ENCODE measurements at regions not wholly inside any gene's neighbourhood (a gene's known extent, or its start where the extent isn't known, plus 50 kb on each side); places are given as distances from the start of the nearest gene placed in this dataset.

DNA sequence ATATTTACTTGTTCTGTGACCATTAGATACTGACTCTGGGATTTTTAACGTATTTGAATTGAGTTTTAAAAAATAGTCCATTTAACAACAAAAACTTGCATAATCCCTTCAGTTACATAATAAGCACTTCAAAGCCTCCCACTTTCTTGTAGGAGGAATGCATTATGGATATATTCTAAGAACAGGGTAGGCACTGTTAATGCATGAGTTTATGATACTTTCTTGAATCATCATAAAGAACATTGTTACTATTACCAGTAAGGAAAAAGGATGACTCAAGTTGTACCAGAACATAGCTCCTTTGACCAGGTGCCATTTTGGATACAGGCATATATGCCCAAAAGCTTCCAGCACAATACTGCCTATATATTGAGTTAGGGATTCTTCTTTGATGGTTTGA lies 671.4 kb downstream of the GALC start:
- FAIRE-seq (no peak), DNase-seq (ENCODE audit: insufficient read length, low spot score) (no peak)
- TF ChIP-seq POLR2A (IDR thresholded peaks at IDR 0.05; ENCODE audit: low read depth, low read length): no peak

DNA sequence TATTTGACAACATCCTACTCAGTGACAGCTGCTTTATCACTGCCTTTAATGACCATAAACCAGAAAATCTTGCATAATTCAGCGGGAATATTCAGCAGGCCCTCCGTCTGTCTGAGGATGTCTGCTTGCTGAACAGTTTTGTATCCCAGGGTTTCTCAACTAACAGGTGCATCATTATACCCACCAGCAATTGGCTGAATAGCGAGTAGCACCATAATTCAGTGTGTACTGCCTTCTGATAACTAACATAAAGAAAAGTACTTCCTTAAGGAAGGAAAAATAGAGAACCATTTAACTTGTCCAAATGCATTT lies 680.1 kb downstream of the GALC start:
- FAIRE-seq (no peak), DNase-seq (ENCODE audit: insufficient read length, low spot score) (no peak)
- no peak for TF ChIP-seq POLR2A (IDR thresholded peaks at IDR 0.05; ENCODE audit: low read depth, low read length)

DNA sequence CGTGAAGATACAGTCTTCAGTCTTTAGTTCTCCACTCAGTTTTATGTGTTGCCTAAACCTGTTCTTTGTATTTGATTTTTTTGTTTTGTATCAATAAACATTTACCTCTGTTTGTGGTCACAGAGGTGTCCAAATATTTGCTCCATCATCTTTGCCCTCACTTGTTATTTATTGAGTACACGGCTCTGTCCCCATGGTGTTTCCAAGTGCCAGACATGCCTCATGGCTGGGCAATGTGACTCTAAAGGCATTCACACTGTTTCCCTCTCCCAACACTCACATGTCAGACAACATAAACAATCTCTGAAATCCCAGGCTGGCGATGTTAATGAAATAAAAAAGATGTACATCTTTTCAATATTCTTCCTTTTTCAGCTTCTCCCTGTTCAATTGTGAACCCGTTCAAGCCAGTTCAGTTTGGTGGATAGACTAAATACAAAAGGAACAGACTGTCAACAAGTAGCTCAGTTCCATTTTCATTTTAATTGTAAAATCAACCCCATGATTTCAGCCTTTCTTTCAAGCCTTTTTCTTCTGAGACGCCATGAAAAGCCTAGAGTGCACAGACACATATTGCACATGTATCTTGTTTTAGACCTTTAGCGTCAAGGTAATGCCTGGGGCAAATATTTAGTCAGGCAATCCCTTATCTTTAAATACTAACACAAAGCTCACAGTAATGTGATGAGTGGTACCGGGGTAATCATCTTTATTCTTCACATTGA lies 680.7 kb downstream of the GALC start:
- DNase-seq (ENCODE audit: insufficient read length, low spot score) (no peak), FAIRE-seq (no peak)
- TF ChIP-seq POLR2A (IDR thresholded peaks at IDR 0.05; ENCODE audit: low read depth, low read length): no peak

DNA sequence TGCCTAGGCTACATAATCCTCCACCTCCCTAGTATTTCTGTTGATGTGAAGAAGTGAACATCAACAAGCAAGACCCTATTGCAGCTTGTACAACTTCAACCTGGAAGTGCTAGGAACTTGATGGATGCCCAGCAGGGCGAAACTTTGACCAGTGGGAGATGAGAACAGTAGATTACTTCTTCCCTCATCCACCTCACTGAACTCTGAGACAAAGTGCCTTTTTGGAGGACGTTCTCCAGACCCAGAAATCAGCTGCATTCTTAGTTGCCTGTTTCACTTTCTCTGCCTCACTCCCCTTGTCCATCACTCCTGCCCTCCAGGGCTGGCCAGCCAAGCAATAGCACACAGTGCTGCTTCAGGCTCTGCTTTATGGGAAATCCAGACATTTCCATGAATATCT lies 683.4 kb downstream of the GALC start:
- no peak for FAIRE-seq
- no peak for DNase-seq (ENCODE audit: insufficient read length, low spot score)
- no peak for TF ChIP-seq POLR2A (IDR thresholded peaks at IDR 0.05; ENCODE audit: low read depth, low read length)

DNA sequence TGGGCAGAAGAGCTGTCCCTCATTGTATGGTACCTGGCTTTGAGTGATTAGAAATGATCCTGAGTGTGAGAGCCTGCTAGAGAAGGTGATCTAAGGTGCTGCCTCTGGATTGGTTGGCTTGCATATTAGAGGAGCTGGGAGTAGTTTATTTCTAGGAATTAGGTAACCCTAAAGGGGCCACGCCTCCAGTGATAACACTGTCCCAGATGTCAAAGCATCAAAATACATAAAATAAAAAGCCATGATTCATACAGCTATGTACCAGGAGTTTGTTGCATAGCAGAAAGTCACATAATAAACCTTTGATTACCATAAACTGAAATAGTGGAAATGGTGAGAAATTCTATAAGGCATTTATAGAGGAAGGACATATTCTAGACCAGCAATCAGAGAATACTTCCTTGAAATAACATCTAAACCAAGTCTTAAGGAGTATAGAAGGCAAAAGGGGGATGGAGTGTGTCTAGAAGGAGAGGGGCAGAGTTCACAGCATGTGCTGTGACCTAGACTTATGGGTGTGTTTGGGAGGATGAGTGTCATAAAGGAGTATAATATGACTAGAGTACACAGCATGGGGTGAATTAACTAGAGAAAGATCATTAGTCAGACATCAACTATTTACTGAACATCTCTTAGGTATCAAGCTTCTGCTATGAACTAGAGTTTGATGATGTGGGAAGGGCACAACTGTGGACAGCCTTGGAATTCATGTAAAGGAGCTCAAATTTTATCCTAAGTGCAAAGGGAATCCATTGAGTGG lies 686.4 kb downstream of the GALC start:
- TF ChIP-seq POLR2A (IDR thresholded peaks at IDR 0.05; ENCODE audit: low read depth, low read length): no peak
- DNase-seq (ENCODE audit: insufficient read length, low spot score): no peak
- FAIRE-seq: no peak

DNA sequence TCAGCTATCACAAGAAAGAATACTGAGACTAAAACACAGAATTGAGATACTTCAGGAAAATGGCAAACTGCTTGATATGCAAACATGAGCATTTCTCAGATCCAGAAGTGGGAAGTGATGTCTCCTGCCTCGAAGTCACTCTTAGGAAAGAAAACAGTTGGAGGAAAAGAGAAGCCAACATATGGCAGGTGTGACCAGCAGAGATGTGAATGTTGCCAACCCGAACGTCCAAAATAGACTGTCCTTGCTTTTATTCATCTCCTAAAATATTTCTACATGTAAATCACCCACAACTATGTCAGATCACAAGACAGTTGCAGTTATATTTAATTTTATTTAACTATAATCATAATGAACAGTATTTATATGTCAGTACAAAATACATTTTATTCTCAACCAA lies 687.6 kb downstream of the GALC start:
- FAIRE-seq: no peak

DNA sequence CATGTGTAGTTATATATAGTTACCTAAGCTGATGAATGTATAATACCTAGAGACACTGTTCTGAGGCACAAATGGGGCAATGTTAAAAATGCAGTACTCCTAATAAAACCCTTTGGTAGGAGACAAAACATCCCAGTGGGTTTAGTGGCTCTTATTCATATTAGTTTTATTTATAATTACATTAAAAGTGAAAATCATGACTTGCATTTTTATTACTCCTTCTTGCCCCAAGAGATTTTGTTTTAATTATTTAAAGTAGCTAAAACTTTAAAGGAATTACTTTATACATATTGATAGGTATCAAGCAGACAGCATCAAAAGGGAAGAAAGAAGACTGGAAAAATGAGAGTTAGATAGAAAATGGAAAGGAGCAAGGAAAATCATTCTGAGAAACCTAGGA lies 688.6 kb downstream of the GALC start:
- FAIRE-seq: no peak
- DNase-seq (ENCODE audit: insufficient read length, low spot score): no peak
- TF ChIP-seq POLR2A (IDR thresholded peaks at IDR 0.05; ENCODE audit: low read depth, low read length): no peak

More for the DNA sequence above, 687.6 kb downstream of the GALC start:
- no peak for DNase-seq (ENCODE audit: insufficient read length, low spot score)
- TF ChIP-seq POLR2A (IDR thresholded peaks at IDR 0.05; ENCODE audit: low read depth, low read length): no peak

DNA sequence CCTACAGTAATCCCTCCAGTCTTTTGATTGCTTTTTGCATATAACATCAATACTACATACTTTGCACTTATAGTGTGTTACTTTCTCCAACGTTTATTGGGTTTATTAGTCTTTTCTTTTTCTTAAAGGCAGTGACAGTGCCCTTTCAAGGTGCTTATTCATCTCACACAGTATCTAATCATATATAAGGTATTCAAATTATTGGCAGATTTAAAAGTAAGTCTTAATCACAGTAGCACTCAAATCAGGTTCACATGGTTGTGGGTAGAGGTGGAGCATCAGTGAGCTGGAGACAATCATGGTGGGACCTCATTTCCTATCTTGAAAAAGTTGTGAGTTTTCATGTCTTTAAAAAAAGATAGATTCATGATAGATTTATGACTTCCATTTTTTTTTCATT lies 706.2 kb downstream of the GALC start:
- DNase-seq (ENCODE audit: insufficient read length, low spot score): no peak
- no peak for FAIRE-seq
- no peak for TF ChIP-seq POLR2A (IDR thresholded peaks at IDR 0.05; ENCODE audit: low read depth, low read length)

DNA sequence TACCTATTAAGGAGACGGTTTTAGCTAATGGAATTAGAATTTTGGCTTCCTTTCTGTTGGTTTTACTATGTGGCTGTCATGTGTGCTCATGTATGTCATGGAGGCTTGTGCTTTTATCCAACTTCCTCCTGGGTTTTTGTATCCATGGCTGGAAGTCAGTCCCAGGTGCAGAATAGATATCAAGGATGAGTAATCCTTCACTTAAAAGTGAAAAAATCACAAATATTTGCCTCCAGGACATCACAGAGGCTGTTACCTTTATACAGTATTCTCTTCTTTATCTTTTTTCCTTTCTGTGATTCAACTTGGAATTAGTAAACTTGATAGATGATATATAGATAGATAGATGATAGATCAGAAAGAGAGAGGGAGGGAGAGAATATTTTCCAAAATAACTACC lies 706.8 kb downstream of the GALC start:
- no peak for DNase-seq (ENCODE audit: insufficient read length, low spot score)
- no peak for FAIRE-seq
- no peak for TF ChIP-seq POLR2A (IDR thresholded peaks at IDR 0.05; ENCODE audit: low read depth, low read length)

DNA sequence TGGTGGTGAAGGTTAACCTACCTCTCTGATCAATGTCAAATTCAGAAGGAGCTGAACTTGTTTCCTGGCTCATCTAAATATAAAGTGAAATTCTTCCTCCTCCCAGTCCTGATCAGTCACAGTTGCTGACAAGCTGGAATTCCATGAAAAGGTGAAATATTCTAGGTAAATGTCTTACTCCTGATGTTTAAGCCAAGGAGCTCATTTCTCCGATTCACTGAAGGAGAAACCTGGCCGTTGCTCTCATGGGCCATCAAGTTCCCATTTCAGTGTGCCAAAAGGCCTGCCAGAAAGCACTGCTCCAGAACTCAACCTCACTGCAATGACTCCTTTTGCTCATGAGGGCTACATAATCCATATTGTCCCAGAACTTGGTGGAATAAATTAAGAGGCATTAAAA lies 707.5 kb downstream of the GALC start:
- DNase-seq (ENCODE audit: insufficient read length, low spot score) (no peak), FAIRE-seq (no peak)
- TF ChIP-seq POLR2A (IDR thresholded peaks at IDR 0.05; ENCODE audit: low read depth, low read length): no peak

DNA sequence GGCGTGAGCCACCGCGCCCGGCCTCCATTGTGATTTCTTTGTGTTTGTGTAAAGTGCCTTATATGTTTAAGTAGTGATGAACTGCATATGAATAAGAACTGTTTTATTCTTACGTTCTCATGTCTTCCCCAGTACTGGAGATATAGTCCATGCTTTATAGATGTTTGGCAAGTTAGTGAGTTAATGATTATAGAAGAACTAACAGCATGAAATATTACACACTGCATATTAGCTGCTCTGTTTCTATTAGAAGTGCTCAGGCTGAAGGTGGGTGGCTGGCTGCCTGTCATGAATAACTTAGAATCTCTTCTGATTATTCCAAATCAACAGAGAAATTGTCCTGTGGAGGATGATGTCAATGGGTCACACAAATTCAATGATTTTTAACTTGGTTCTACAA lies 709.4 kb downstream of the GALC start:
- TF ChIP-seq POLR2A (IDR thresholded peaks at IDR 0.05; ENCODE audit: low read depth, low read length): no peak
- DNase-seq (ENCODE audit: insufficient read length, low spot score) (no peak), FAIRE-seq (no peak)

DNA sequence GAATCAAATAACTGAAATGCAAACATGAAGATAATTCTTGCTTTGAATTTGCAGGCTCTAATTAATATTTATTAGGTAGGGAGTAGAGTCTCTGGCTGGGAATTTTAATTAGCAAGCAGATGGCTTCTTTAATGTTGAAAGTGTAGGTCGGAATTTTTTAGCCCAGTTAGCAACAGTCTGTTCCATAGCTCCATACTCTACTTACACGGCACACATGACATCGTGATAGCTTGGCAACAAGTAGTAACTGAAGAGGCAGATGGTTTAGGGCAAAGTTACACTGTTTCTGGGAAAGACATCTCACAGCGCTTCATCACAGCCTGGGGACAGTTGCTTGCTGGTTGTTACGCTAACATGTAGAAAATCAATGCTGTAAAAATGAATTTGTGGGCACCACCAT lies 710.7 kb downstream of the GALC start:
- TF ChIP-seq POLR2A (IDR thresholded peaks at IDR 0.05; ENCODE audit: low read depth, low read length): no peak
- FAIRE-seq (no peak), DNase-seq (ENCODE audit: insufficient read length, low spot score) (no peak)

DNA sequence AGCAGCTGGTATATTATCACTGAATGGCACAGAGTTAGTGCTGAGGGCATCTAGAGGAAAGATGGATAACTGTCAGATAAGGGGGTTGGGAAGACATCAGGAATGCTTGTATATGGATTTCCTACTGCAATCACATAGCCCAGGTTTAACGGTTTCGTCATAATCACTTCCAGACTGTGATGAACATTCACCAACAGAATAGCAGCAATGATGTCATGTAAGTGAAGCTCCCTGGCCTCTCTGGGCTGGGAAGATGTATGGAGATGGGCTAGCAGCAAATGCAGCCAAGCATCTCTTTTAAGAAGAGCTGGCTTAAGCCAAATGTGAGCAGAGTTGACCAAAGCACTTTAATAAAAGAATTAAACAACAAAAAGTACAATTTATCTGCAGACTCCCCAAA lies 714.6 kb downstream of the GALC start:
- DNase-seq (ENCODE audit: insufficient read length, low spot score) (no peak), FAIRE-seq (no peak)
- no peak for TF ChIP-seq POLR2A (IDR thresholded peaks at IDR 0.05; ENCODE audit: low read depth, low read length)

DNA sequence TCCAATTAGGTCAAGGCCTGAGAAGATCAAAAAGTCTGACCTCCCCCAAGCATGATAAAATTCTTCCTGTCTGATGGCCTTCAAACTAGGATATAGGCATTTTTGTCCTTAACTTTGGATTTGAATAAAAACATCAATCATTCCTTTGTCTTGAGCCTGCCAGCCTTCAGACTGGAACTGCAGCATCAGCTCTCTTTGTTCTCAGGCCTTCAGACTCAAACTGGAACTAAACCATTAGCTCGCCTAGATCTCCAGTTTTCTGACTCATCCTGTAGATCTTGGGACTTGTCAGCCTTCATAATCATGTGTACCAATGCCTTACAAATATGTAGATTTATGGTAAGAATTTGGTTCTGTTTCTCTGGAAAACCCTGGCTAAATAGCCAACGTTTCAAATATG lies 721.7 kb downstream of the GALC start:
- DNase-seq (ENCODE audit: insufficient read length, low spot score): no peak
- FAIRE-seq: no peak

DNA sequence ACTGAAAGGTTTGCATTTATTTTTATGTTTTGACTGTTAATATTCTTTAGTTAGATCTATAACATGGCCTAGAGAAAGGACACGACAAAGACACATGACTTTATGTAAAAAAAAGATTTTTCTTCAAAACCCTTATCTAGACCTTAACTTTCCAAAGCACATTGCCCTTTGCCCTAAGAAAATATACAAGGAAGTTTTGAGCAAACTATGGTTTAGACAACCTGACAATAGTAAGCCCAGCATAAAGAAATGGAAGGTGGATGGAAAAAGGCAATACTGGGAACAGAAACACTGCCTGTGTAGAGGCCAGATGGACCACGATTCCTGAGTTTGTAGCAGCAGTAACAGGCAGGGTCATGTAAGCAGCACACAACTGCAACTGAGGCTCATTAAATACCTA lies 724.0 kb downstream of the GALC start:
- no peak for DNase-seq (ENCODE audit: insufficient read length, low spot score)
- FAIRE-seq: no peak
- TF ChIP-seq POLR2A (IDR thresholded peaks at IDR 0.05; ENCODE audit: low read depth, low read length): no peak

More for the DNA sequence above, 721.7 kb downstream of the GALC start:
- TF ChIP-seq POLR2A (IDR thresholded peaks at IDR 0.05; ENCODE audit: low read depth, low read length): no peak
